Epithelial cell of esophagus (primary cell): ENCODE measurements at regions not wholly inside any gene's neighbourhood (a gene's known extent, or its start where the extent isn't known, plus 50 kb on each side); places are given as distances from the start of the nearest gene placed in this dataset.
A peak's percentile ranks its signal among the peaks of the same experiment; 100 is the strongest.

ENCODE experiments used
- DNase-seq: peaks from one replicate; pipeline ENCODE4 v3.0.0; 2010; ENCODE audit warnings: low read depth
- H3K4me3 ChIP-seq: 2 replicates; pipeline ENCODE4 v1.5.1; 2011; ENCODE audit warnings: mild to moderate bottlenecking, low read length, control low read depth
- CTCF ChIP-seq: IDR thresholded peaks from 2 replicates; pipeline ENCODE4 v1.5.1; 2011; ENCODE audit warnings: low read depth, mild to moderate bottlenecking, low read length, control low read depth, inconsistent platforms; ENCODE audit not compliant: insufficient read depth; ENCODE audit errors: missing control alignments

GRCh38 chr2:116645155-116645554, 1169.3 kb upstream of the DDX18 start:
- H3K4me3 ChIP-seq, result no peak overlapping the region
- DNase-seq, result no peak
- no peak for TF ChIP-seq CTCF

- no peak for DNase-seq
- no peak overlapping the region for H3K4me3 ChIP-seq
- TF ChIP-seq CTCF, result no peak
These were observed 1145.8 kb upstream of the DDX18 start for GRCh38 chr2:116668691-116669090.

- H3K4me3 ChIP-seq, result no peak overlapping the region
- TF ChIP-seq CTCF, result no peak
- peak; percentile 24 for DNase-seq
These were observed 1144.7 kb upstream of the DDX18 start for GRCh38 chr2:116669782-116670181.

GRCh38 chr2:116674188-116674587, 1140.3 kb upstream of the DDX18 start:
- H3K4me3 ChIP-seq, result no peak overlapping the region
- no peak for TF ChIP-seq CTCF
- DNase-seq, result no peak

GRCh38 chr2:116676776-116677175, 1137.7 kb upstream of the DDX18 start:
- no peak overlapping the region for H3K4me3 ChIP-seq
- DNase-seq, result no peak
- no peak for TF ChIP-seq CTCF

GRCh38 chr2:116680256-116680936, 1134.1 kb upstream of the DDX18 start:
- TF ChIP-seq CTCF, result no peak
- no peak overlapping the region for H3K4me3 ChIP-seq
- DNase-seq, result no peak

- H3K4me3 ChIP-seq, result no peak overlapping the region
- no peak for TF ChIP-seq CTCF
- DNase-seq, result no peak
These were observed 1127.1 kb upstream of the DDX18 start for GRCh38 chr2:116687371-116687770.
